ENCODE measurements at regions not wholly inside any gene's neighbourhood (a gene's known extent, or its start where the extent isn't known, plus 50 kb on each side); places are given as distances from the start of the nearest gene placed in this dataset.
A peak's percentile ranks its signal among the peaks of the same experiment; 100 is the strongest.
"Not testable (repeated sequence)": the region's sequence is repeated elsewhere in the genome, so short reads cannot be mapped to it uniquely, and the experiment has no call there.

DNA sequence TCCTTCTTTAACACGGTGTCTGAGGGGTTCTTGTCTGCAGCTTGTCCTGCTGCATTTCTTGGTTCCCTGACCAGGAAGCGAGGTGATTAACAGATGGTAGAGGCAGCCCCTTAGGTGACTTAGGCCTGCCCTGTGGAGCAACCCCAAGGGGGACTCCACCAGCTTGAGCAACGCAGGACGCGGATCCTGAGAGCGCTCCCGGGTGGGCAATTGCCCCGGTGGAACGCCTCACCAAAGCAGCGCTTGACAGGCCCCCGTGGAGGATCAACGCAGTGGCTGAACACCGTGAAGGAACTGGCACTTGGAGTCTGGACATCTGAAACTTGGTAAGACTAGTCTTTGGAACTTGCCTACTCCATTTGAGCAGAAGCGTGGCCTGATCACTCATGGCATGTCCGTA, 272.9 kb upstream of the ATXN7L3B start:
- DNase-seq (ENCODE audit: low spot score), result no peak

GRCh38 chr12:74269355-74269754, 268.3 kb upstream of the ATXN7L3B start:
- not testable (repeated sequence) for DNase-seq (ENCODE audit: low spot score)

DNA sequence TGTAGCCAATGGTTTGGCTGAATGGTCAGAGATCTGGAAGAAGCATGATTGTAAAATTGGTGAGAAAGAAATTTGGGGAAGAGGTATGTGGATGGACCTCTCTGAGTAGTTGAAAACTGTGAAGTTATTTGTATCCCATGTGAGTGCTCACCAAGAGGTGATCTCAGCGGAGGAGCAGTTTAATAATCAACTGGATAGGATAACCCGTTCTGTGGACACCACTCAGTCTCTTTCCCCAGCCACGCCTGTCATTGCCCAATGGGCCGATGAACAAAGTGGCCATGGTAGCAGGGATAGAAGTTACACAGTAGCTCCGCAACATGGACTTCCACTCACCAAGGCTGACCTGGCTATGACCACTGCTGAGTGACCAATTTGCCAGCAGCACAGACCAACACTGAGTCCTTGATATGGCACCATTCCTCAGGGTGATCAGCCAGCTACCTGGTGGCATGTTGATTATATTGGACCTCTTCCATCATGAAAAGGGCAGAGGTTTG, 257.4 kb upstream of the ATXN7L3B start:
- no peak for DNase-seq (ENCODE audit: low spot score)

- not testable (repeated sequence) for DNase-seq (ENCODE audit: low spot score)
These were observed 256.0 kb upstream of the ATXN7L3B start for GRCh38 chr12:74281401-74282180.

DNA sequence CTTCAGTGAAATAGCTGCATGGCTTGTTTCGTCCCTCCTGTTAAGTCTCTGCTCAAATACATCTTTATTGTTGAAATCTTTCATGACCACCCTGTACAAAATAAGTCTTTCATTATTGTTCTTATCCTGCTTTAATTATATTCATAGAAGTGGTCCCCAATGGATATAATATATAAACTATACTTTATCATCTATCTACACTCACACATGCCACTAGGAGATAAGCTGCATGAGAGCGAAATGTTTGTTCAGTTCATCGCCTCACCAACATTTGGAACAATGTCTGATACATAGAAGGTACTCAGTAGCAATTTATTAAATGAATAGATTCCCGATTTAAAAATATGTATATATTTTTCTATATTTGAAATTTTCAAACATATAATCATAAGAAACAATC, 254.0 kb upstream of the ATXN7L3B start:
- DNase-seq (ENCODE audit: low spot score), result no peak

DNA sequence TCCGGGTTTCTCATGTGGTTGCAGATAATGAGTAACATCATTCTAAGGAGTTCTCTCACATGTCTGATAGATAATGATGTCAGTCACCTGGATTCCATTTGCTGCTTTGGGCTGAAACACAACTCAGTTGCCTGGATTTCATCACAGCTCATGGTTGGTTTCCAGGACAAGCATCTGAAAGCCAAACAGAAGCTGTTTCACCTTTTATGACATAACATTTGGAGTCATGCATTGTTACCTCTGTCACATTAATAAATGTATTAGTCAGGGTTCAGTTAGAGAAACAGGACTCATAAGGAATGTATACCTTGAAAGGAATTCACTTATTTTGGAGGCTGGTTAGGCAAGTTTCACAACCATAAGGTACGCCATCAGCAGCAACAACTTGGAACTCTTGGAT, 251.9 kb upstream of the ATXN7L3B start:
- DNase-seq (ENCODE audit: low spot score), result no peak

DNA sequence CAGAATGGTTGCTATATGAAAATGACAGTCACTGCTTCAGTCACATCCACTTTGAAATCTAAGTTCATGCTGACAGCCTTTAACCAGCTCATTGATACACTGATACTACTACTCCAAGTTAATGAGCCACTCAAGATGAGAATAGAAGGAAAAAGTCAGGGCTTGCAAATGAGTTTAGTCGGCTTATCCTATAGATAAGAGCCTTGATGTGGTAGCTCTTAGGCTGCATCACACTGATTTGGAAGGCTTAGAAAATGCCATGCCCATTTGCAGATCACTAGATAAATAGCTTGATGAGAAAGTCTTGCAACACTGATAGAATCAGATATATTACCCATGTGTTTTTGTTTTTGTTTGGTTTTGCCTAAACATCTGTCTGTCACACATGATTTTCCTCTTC, 251.4 kb upstream of the ATXN7L3B start:
- DNase-seq (ENCODE audit: low spot score), result no peak

GRCh38 chr12:74292351-74293194, 245.1 kb upstream of the ATXN7L3B start:
- DNase-seq (ENCODE audit: low spot score), result no peak

GRCh38 chr12:74293689-74294131, 243.9 kb upstream of the ATXN7L3B start:
- no peak for DNase-seq (ENCODE audit: low spot score)

DNA sequence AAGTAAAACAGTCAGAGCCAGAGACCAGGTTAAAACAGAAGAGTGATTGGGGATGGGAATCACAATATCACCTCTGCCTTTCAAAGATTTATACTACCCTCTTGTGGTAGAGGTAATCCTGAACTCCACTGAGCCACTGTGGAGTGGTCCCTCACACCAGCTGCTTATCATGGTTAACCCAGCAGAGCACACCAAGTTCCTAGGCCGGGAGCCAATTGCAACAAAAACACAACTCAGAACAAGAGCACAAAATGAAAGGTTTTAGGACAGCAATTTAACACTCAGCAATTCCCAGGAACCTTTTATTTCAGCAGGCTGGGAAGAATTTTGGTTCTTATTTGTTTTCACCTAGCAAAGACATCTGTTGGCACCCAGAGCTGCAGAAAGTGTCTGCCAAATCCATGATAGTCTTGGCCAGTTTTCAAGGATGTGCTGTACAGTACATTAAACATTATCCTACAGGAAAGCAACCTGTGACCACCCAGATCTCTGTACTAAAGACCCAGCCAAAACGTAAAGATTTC, 220.5 kb upstream of the ATXN7L3B start:
- peak; percentile 3 for DNase-seq (ENCODE audit: low spot score)

- no peak for DNase-seq (ENCODE audit: low spot score)
These were observed 219.9 kb upstream of the ATXN7L3B start for GRCh38 chr12:74317741-74318140.

GRCh38 chr12:74319886-74320285, 217.7 kb upstream of the ATXN7L3B start:
- peak; percentile 15 for DNase-seq (ENCODE audit: low spot score)

DNA sequence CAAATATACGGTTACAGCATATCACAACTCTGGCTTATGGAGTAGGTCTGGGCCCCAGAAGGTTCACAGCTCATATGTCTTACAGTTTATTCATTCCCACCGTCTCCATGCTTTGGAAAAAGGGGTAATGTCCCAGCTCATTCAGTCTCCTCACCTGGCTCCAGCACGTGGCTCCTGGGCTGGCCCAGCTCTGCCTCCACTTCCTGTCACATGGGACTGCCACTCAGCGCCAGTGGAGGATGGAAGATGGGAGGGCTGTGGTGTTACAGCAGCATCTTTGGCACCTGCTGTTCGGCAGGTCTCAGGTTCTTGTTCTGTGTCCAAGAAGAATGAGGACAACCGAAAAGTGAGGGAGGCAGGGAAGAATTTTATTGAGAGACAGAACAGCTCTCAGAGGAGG, 216.3 kb upstream of the ATXN7L3B start:
- no peak for DNase-seq (ENCODE audit: low spot score)

GRCh38 chr12:74322792-74323191, 214.8 kb upstream of the ATXN7L3B start:
- no peak for DNase-seq (ENCODE audit: low spot score)

- DNase-seq (ENCODE audit: low spot score), result no peak
These were observed 209.0 kb upstream of the ATXN7L3B start for GRCh38 chr12:74328623-74329022.

GRCh38 chr12:74334780-74335179, 202.9 kb upstream of the ATXN7L3B start:
- DNase-seq (ENCODE audit: low spot score), result no peak

GRCh38 chr12:74337951-74338350, 199.7 kb upstream of the ATXN7L3B start:
- no peak for DNase-seq (ENCODE audit: low spot score)

GRCh38 chr12:74339211-74339610, 198.4 kb upstream of the ATXN7L3B start:
- no peak for DNase-seq (ENCODE audit: low spot score)

DNA sequence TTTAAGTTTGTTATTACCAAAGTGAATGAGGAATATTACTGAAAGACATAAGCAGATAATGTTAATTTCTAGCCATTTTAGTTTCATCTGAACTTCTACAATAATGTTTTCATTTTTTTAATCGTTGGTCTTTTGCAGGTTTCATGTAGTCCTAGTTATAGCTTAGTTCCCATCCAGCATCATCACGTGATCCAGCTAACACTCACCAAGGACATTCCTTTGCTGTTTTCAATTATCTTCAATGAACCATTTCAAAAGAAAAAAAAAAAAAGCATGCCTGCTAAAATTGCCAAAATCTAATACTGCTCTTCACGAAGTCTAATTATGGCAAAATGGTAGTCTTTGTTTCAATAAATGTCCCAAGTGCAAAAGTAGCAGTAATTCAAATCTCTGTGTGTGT, 187.7 kb upstream of the ATXN7L3B start:
- DNase-seq (ENCODE audit: low spot score), result no peak

DNA sequence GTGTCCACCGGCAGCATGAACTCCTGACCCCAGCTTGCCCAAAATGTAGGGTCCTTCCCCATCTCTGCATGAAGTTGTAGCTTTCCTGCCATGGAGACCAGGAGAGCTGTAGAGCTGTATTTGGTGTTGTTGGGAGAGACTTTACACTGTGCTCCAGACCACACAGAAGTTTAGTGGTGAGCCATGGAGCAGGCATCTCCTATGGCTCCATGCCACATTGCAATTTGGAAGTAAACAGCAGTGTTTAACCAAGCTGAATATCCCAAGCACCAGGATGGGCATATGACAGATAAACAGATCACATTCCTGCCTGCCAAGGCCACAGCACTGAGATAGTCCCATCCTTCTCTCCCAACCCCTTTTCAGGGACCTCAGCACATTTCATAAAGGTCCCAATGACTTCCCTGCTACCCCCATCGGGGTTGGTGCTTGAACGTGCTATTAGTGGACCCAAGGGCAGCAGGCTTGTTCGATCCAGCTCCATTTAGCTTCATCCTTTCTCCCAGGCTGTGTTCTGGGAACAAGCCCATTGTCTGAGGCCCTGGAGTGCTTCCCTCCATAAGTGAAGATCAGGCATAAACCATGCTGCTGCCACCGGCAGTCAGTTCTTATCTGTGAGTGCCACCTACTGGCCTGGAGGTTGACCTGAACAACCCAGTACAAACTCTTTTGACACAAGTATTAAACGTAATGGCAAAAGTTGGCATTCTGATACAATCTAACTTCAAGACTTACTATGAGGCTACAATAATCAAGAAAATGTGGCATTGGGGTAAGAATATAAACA, 172.3 kb upstream of the ATXN7L3B start:
- DNase-seq (ENCODE audit: low spot score), result peak; percentile 6

- DNase-seq (ENCODE audit: low spot score), result no peak
These were observed 166.9 kb upstream of the ATXN7L3B start for GRCh38 chr12:74370608-74371216.

- no peak for DNase-seq (ENCODE audit: low spot score)
These were observed 158.5 kb upstream of the ATXN7L3B start for GRCh38 chr12:74379114-74379513.
